Right atrium auricular region (tissue), 2 donors: ENCODE measurements at regions not wholly inside any gene's neighbourhood (a gene's known extent, or its start where the extent isn't known, plus 50 kb on each side); places are given as distances from the start of the nearest gene placed in this dataset.
A peak's percentile ranks its signal among the peaks of the same experiment; 100 is the strongest.
"Not testable (repeated sequence)": the region's sequence is repeated elsewhere in the genome, so short reads cannot be mapped to it uniquely, and the experiment has no call there.

ENCODE experiments used
- DNase-seq: peaks from one replicate; pipeline ENCODE4 v3.0.0-alpha.2; 2019; ENCODE audit warnings: low spot score
- H3K27ac ChIP-seq, 2 donors: fragments of 200-600 bp; sonication (generic); 1 replicate in 1 of 2; 2 replicates in 1 of 2; pipeline ENCODE4 v1.5.1; 2016 to 2019
- H3K27me3 ChIP-seq, 2 donors: fragments of 200-600 bp; sonication (generic); one replicate each; pipeline versions ENCODE4 v1.5.1 to v1.6.0; 2017 to 2019
- H3K36me3 ChIP-seq: fragments of 200-600 bp; sonication (generic); one replicate; pipeline ENCODE4 v1.5.1; 2016
- H3K4me1 ChIP-seq, 2 donors: fragments of 200-600 bp; sonication (generic); one replicate each; pipeline versions ENCODE4 v1.5.1 to v1.6.0; 2017 to 2019
- H3K4me3 ChIP-seq, 2 donors: fragments of 200-600 bp; sonication (generic); 1 replicate in 1 of 2; 2 replicates in 1 of 2; pipeline ENCODE4 v1.5.1; 2017 to 2019; ENCODE audit warnings: mild to moderate bottlenecking in 1 of 2, moderate library complexity in 1 of 2
- H3K9me3 ChIP-seq, 2 donors: fragments of 200-600 bp; sonication (generic); one replicate each; pipeline ENCODE4 v1.5.1; 2019
- CTCF ChIP-seq, 2 donors: fragments of 200-600 bp; sonication (generic); IDR thresholded peaks; one replicate each; pipeline ENCODE4 v1.5.1; 2019; ENCODE audit warnings: antibody characterized with exemption in 2 of 2

- no peak overlapping the region for H3K4me3 ChIP-seq
- no peaks in the 10 kb centered on the region for H3K9me3 ChIP-seq
- no peaks in the 10 kb centered on the region for H3K36me3 ChIP-seq
- H3K4me1 ChIP-seq = no peaks in the 10 kb centered on the region
- H3K27ac ChIP-seq = no peak overlapping the region
- no peak for TF ChIP-seq CTCF (IDR thresholded peaks at IDR 0.05)
- H3K27me3 ChIP-seq = no peaks in the 10 kb centered on the region
- DNase-seq = peak; percentile 47
These were observed 443.3 kb downstream of the BUD13 start for GRCh38 chr11:116329354-116330090.

- no peaks in the 10 kb centered on the region for H3K9me3 ChIP-seq
- H3K27me3 ChIP-seq = no peaks in the 10 kb centered on the region
- H3K27ac ChIP-seq = no peak overlapping the region
- no peak for TF ChIP-seq CTCF (IDR thresholded peaks at IDR 0.05)
- no peaks in the 10 kb centered on the region for H3K4me1 ChIP-seq
- peak; percentile 21 for DNase-seq
- H3K4me3 ChIP-seq = no peak overlapping the region
- H3K36me3 ChIP-seq = no peaks in the 10 kb centered on the region
These were observed 443.9 kb downstream of the BUD13 start for GRCh38 chr11:116328851-116329250.

GRCh38 chr11:116328391-116328790 lies 444.4 kb downstream of the BUD13 start:
- Histone ChIP-seq H3K9me3 (no peaks in the 10 kb centered on the region), H3K27ac (no peak overlapping the region), H3K36me3 (no peaks in the 10 kb centered on the region), H3K4me1 (no peaks in the 10 kb centered on the region), H3K27me3 (no peaks in the 10 kb centered on the region), H3K4me3 (no peak overlapping the region)
- no peak for TF ChIP-seq CTCF (IDR thresholded peaks at IDR 0.05)
- no peak for DNase-seq

- no peak for DNase-seq
- no peaks in the 10 kb centered on the region for H3K4me1 ChIP-seq
- no peak overlapping the region for H3K27ac ChIP-seq
- no peaks in the 10 kb centered on the region for H3K36me3 ChIP-seq
- H3K27me3 ChIP-seq = no peaks in the 10 kb centered on the region
- no peak for TF ChIP-seq CTCF (IDR thresholded peaks at IDR 0.05)
- H3K9me3 ChIP-seq = peaks cover 0 to 5% of the 10 kb centered on the region in 2 donors
- no peak overlapping the region for H3K4me3 ChIP-seq
These were observed 446.6 kb downstream of the BUD13 start for GRCh38 chr11:116326146-116326545.

GRCh38 chr11:116325247-116325646 lies 447.5 kb downstream of the BUD13 start:
- no peak overlapping the region for H3K4me3 ChIP-seq
- H3K36me3 ChIP-seq = no peaks in the 10 kb centered on the region
- no peak for TF ChIP-seq CTCF (IDR thresholded peaks at IDR 0.05)
- H3K4me1 ChIP-seq = no peaks in the 10 kb centered on the region
- H3K27me3 ChIP-seq = no peaks in the 10 kb centered on the region
- H3K9me3 ChIP-seq = peaks cover 0 to 14% of the 10 kb centered on the region in 2 donors
- no peak for DNase-seq
- no peak overlapping the region for H3K27ac ChIP-seq

- DNase-seq, H3K4me1 ChIP-seq, H3K27ac ChIP-seq, H3K4me3 ChIP-seq, H3K27me3 ChIP-seq, H3K36me3 ChIP-seq: not testable (repeated sequence)
- H3K9me3 ChIP-seq = peaks cover 0 to 15% of the 10 kb centered on the region in 2 donors
These were observed 448.7 kb downstream of the BUD13 start for GRCh38 chr11:116324077-116324476.
